K562 (cell line): ENCODE measurements at regions not wholly inside any gene's neighbourhood (a gene's known extent, or its start where the extent isn't known, plus 50 kb on each side); places are given as distances from the start of the nearest gene placed in this dataset.

ENCODE experiments used
- ATAC-seq: fragments of 200-7000 bp; cut with Tn5 transposase; 3 replicates; pipeline ENCODE4 v1.9.1; 2020; ENCODE audit warnings: moderate library complexity
- BruUV-seq: library from RNA; stranded (reverse); fragments of 400-500 nt; replicated peaks from 2 replicates; lab custom pipeline; 2021; lab: Mats Ljungman, UMichigan
- CTCF ChIA-PET: fragments of 300-600 bp; formaldehyde crosslinking; extraction: SDS; loops from one replicate; lab custom pipeline; 2021; ENCODE audit warnings: low intra/inter-chr PET ratio; lab: Yijun Ruan, JAX
- POLR2A ChIA-PET: fragments of 300-600, 350-650 bp; sonication (Branson Sonifier 250); formaldehyde crosslinking; extraction: SDS; loops from one replicate; lab custom pipeline; 2021; ENCODE audit warnings: antibody characterized with exemption, inconsistent platforms; lab: Yijun Ruan, JAX
- DNase-seq, 4 experiments: peaks; one replicate each; pipeline versions ENCODE4 v3.0.0 to v3.0.0-alpha.2; 2011 to 2018; ENCODE audit warnings: low spot score in 3 of 4, mixed read lengths in 3 of 4; ENCODE audit errors: extremely low read depth in 1 of 4
- FAIRE-seq: peaks from 2 replicates; lab custom pipeline; 2011; peaks lifted over from hg19 to GRCh38; lab: Jason Lieb, UNC
- H2AFZ ChIP-seq: 2 replicates; pipeline ENCODE4 v1.6.0; 2011; ENCODE audit warnings: low read depth, low read length, control low read depth, inconsistent platforms
- H3K27ac ChIP-seq: fragments of 200-600 bp; 3 replicates; pipeline ENCODE4 v1.8.0; 2011; ENCODE audit warnings: low read depth, mild to moderate bottlenecking, control low read depth, inconsistent platforms, low read length, moderate library complexity, mixed read lengths; ENCODE audit errors: extremely low read depth
- H3K27me3 ChIP-seq, 2 experiments: fragments of 300-600 bp in 1 of 2; 2 replicates in 1 of 2; 3 replicates in 1 of 2; pipeline versions ENCODE4 v1.6.0 to v1.8.0; 2011; ENCODE audit warnings: inconsistent platforms in 2 of 2, low read length in 2 of 2, mild to moderate bottlenecking in 1 of 2, mixed read lengths in 1 of 2, moderate library complexity in 1 of 2; ENCODE audit not compliant: control insufficient read depth in 2 of 2, insufficient read depth in 2 of 2
- H3K36me3 ChIP-seq: fragments of 300-600 bp; 3 replicates; pipeline ENCODE4 v1.8.0; 2011; ENCODE audit warnings: mild to moderate bottlenecking, low read length, inconsistent platforms; ENCODE audit not compliant: control insufficient read depth, insufficient read depth
- H3K4me1 ChIP-seq, 2 experiments: fragments of 200-600 bp in 1 of 2; replicated peaks in 1 of 2; 2 replicates in 1 of 2; 3 replicates in 1 of 2; pipeline versions ENCODE4 v1.5.1 to v1.8.0; 2011; ENCODE audit warnings: inconsistent platforms in 2 of 2, low read length in 2 of 2, mild to moderate bottlenecking in 1 of 2, mixed read lengths in 1 of 2, moderate library complexity in 1 of 2; ENCODE audit not compliant: control insufficient read depth in 2 of 2, insufficient read depth in 2 of 2
- H3K4me2 ChIP-seq: 2 replicates; pipeline ENCODE4 v1.6.1; 2011; ENCODE audit warnings: low read length, control low read depth, inconsistent platforms, mixed read lengths; ENCODE audit not compliant: insufficient read depth
- H3K4me3 ChIP-seq: fragments of 200-600 bp; sonication (generic), shearing (Covaris generic); 2 replicates; pipeline ENCODE4 v1.5.1; 2016; ENCODE audit warnings: control low read depth, inconsistent platforms
- H3K79me2 ChIP-seq: fragments of 200-600 bp; 3 replicates; pipeline ENCODE4 v1.8.0; 2011; ENCODE audit warnings: low read length, inconsistent platforms; ENCODE audit not compliant: control insufficient read depth, insufficient read depth
- H3K9ac ChIP-seq, 2 experiments: 2 replicates each; pipeline versions ENCODE4 v1.6.0 to v1.6.1; 2011; ENCODE audit warnings: low read depth in 2 of 2, low read length in 2 of 2, control low read depth in 1 of 2, inconsistent platforms in 1 of 2, mild to moderate bottlenecking in 1 of 2, mixed read lengths in 1 of 2; ENCODE audit not compliant: insufficient read depth in 1 of 2
- H3K9me1 ChIP-seq: one replicate; pipeline ENCODE4 v1.6.0; 2011; ENCODE audit warnings: inconsistent platforms, mild to moderate bottlenecking, low read length, moderate library complexity; ENCODE audit not compliant: control insufficient read depth, insufficient read depth
- H3K9me3 ChIP-seq: replicated peaks from 2 replicates; pipeline ENCODE4 v1.5.1; 2011; ENCODE audit warnings: low read depth, low read length, inconsistent platforms; ENCODE audit not compliant: control insufficient read depth, insufficient read depth
- H4K20me1 ChIP-seq: replicated peaks from 2 replicates; pipeline ENCODE4 v1.6.1; 2011; ENCODE audit warnings: low read length, inconsistent platforms, mixed read lengths; ENCODE audit not compliant: control insufficient read depth, insufficient read depth
- CEBPZ ChIP-seq: fragments of 150-350 bp; IDR thresholded peaks from 2 replicates; pipeline ENCODE4 v1.6.1; 2014; ENCODE audit warnings: low read depth, mild to moderate bottlenecking, low read length, borderline replicate concordance
- WGBS: fragments of 100-300 bp; shearing (Covaris generic); methylation state at CpG from one replicate; pipeline ENCODE4 v1.1.6; 2016; ENCODE audit warnings: low coverage, mixed read lengths; ENCODE audit not compliant: insufficient coverage; ENCODE audit errors: missing lambda C conversion rate; 5-methylcytosine and 5-hydroxymethylcytosine counted together
- in situ Hi-C: fragments of 300-500 bp; cut with MboI; formaldehyde crosslinking; loops from 4 replicates; pipeline ENCODE4 v1.15.0; 2018; ENCODE audit warnings: inconsistent platforms, mixed read lengths
- intact Hi-C: fragments of 100-400 bp; cut with micrococcal nuclease; formaldehyde crosslinking; loops from 2 replicates; pipeline ENCODE4 v1.14.2; 2022

GRCh38 chr13:60645676-60646075 is 248.7 kb downstream of the TDRD3 start:
- WGBS: 3% methylated on average over 3 of the region's 3 CpGs
- H3K27ac ChIP-seq: no peak overlapping the region

More at GRCh38 chr13:60645676-60646075, 248.7 kb downstream of the TDRD3 start:
- Histone ChIP-seq H3K9me3 (no peaks in the 10 kb centered on the region), H3K36me3 (no peaks in the 10 kb centered on the region), H3K9ac (no peak overlapping the region), H3K79me2 (no peaks in the 10 kb centered on the region), H3K4me3 (no peak overlapping the region), H3K9me1 (no peaks in the 10 kb centered on the region), H4K20me1 (no peaks in the 10 kb centered on the region), H2AFZ (no peak overlapping the region), H3K4me1 (no peaks in the 10 kb centered on the region), H3K4me2 (no peak overlapping the region), H3K27me3 (no peaks in the 10 kb centered on the region)
- TF ChIP-seq CEBPZ: no peak
- ATAC-seq: no peak
- in situ Hi-C loops (no loop called here), intact Hi-C loops (no loop called here)
- POLR2A ChIA-PET: no interaction called here
- CTCF ChIA-PET: no interaction called here
- no peak for FAIRE-seq
- no peak for DNase-seq
- BruUV-seq: no TSS peak
